GM12878 (cell line): ENCODE measurements at regions not wholly inside any gene's neighbourhood (a gene's known extent, or its start where the extent isn't known, plus 50 kb on each side); places are given as distances from the start of the nearest gene placed in this dataset.

Source experiments
- CEBPB ChIP-seq, 2 experiments: fragments of 150-350 bp in 1 of 2; IDR thresholded peaks; 2 replicates each; pipeline ENCODE4 v1.6.1; 2012 to 2014; ENCODE audit warnings: low read depth in 2 of 2, low read length in 2 of 2, borderline replicate concordance in 1 of 2, inconsistent platforms in 1 of 2
- EGR1 ChIP-seq, 2 experiments: IDR thresholded peaks; 1 replicate in 1 of 2; 2 replicates in 1 of 2; pipeline ENCODE4 v1.6.1; 2011 to 2012; ENCODE audit warnings: low read depth in 2 of 2, low read length in 2 of 2, borderline replicate concordance in 1 of 2, mild to moderate bottlenecking in 1 of 2, moderate library complexity in 1 of 2
- ELK1 ChIP-seq: IDR thresholded peaks from 2 replicates; pipeline ENCODE4 v1.6.1; 2012; ENCODE audit warnings: low read depth, low read length, improper control_type of control experiment
- KDM1A ChIP-seq: fragments of 200-600 bp; sonication (generic); IDR thresholded peaks from 2 replicates; pipeline ENCODE4 v1.6.1; 2016; ENCODE audit warnings: borderline replicate concordance
- MTA3 ChIP-seq: IDR thresholded peaks from 2 replicates; pipeline ENCODE4 v1.6.1; 2012; ENCODE audit warnings: low read length, inconsistent platforms, borderline replicate concordance
- POLR2AphosphoS2 ChIP-seq: IDR thresholded peaks from 2 replicates; pipeline ENCODE4 v1.6.1; 2011; ENCODE audit warnings: low read depth, mild to moderate bottlenecking, low read length, improper control_type of control experiment, moderate library complexity
- REST ChIP-seq: IDR thresholded peaks from 2 replicates; pipeline ENCODE4 v1.6.1; 2012; ENCODE audit warnings: mild to moderate bottlenecking, low read depth, low read length
- RUNX3 ChIP-seq: IDR thresholded peaks from 2 replicates; pipeline ENCODE4 v1.6.1; 2012; ENCODE audit warnings: low read length, inconsistent platforms
- SPI1 ChIP-seq: IDR thresholded peaks from 2 replicates; pipeline ENCODE4 v1.6.1; 2011; ENCODE audit warnings: low read depth, mild to moderate bottlenecking, low read length, moderate library complexity, borderline replicate concordance; ENCODE audit not compliant: insufficient read depth
- ZNF622 ChIP-seq: fragments of 450-650 bp; IDR thresholded peaks from 2 replicates; pipeline ENCODE4 v1.6.1; 2017; ENCODE audit warnings: mild to moderate bottlenecking, inconsistent platforms
- TF ChIP-seq, protein P1 (sequence below): fragments of 450-650 bp; IDR thresholded peaks from 2 replicates; pipeline ENCODE4 v1.6.1; 2018; ENCODE audit warnings: borderline replicate concordance, mild to moderate bottlenecking; ENCODE audit not compliant: partially characterized antibody
- TF ChIP-seq, protein P2 (sequence below): IDR thresholded peaks from 2 replicates; pipeline ENCODE4 v1.6.1; 2011; ENCODE audit warnings: mild to moderate bottlenecking, low read depth, low read length, moderate library complexity; ENCODE audit not compliant: insufficient replicate concordance
- TF ChIP-seq, protein P3 (sequence below): fragments of 450-650 bp; IDR thresholded peaks from 2 replicates; pipeline ENCODE4 v1.6.1; 2018; ENCODE audit warnings: mild to moderate bottlenecking, low read depth, moderate library complexity; ENCODE audit not compliant: partially characterized antibody
- TF ChIP-seq, protein P4 (sequence below): fragments of 450-650 bp; formaldehyde crosslinking; IDR thresholded peaks from 2 replicates; pipeline ENCODE4 v1.4.0; 2020; ENCODE audit warnings: mild to moderate bottlenecking, moderate library complexity

DNA sequence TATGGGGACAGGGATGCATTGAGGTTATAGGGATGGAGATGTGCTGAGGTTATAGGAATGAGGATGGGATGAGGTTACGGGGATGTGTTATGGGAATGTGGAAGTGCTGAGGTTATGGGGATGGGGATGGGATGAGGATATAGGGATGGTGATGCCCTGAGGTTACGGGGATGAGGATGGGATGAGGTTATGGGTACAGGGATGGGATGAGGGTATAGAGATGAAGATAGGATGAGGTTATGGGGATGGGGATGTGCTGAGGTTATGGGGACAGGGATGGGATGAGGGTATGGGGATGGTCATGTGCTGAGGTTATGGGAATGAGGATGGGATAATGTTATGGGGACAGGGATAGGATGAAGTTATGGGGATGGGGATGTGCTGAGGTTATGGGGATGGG lies 542.8 kb downstream of the CDH26 start (continued):
- TF ChIP-seq, protein P1, sequence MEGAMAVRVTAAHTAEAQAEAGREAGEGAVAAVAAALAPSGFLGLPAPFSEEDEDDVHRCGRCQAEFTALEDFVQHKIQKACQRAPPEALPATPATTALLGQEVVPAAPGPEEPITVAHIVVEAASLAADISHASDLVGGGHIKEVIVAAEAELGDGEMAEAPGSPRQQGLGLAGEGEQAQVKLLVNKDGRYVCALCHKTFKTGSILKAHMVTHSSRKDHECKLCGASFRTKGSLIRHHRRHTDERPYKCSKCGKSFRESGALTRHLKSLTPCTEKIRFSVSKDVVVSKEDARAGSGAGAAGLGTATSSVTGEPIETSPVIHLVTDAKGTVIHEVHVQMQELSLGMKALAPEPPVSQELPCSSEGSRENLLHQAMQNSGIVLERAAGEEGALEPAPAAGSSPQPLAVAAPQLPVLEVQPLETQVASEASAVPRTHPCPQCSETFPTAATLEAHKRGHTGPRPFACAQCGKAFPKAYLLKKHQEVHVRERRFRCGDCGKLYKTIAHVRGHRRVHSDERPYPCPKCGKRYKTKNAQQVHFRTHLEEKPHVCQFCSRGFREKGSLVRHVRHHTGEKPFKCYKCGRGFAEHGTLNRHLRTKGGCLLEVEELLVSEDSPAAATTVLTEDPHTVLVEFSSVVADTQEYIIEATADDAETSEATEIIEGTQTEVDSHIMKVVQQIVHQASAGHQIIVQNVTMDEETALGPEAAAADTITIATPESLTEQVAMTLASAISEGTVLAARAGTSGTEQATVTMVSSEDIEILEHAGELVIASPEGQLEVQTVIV: no peak
- no peak for TF ChIP-seq POLR2AphosphoS2
- TF ChIP-seq REST: no peak
- TF ChIP-seq ZNF622: no peak
- no peak for TF ChIP-seq MTA3
- TF ChIP-seq EGR1 (IDR thresholded peaks at IDR 0.05; ENCODE audit: borderline replicate concordance in 1 of 2, low read depth in 2 of 2, low read length in 2 of 2): no peak
- TF ChIP-seq SPI1: no peak
- TF ChIP-seq, protein P2, sequence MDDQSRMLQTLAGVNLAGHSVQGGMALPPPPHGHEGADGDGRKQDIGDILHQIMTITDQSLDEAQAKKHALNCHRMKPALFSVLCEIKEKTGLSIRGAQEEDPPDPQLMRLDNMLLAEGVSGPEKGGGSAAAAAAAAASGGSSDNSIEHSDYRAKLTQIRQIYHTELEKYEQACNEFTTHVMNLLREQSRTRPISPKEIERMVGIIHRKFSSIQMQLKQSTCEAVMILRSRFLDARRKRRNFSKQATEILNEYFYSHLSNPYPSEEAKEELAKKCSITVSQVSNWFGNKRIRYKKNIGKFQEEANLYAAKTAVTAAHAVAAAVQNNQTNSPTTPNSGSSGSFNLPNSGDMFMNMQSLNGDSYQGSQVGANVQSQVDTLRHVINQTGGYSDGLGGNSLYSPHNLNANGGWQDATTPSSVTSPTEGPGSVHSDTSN: no peak
- TF ChIP-seq ELK1: no peak
- no peak for TF ChIP-seq CEBPB (IDR thresholded peaks at IDR 0.05; ENCODE audit: borderline replicate concordance in 1 of 2, low read depth in 2 of 2, low read length in 2 of 2)
- no peak for TF ChIP-seq KDM1A
- TF ChIP-seq RUNX3: no peak
- TF ChIP-seq, protein P3, sequence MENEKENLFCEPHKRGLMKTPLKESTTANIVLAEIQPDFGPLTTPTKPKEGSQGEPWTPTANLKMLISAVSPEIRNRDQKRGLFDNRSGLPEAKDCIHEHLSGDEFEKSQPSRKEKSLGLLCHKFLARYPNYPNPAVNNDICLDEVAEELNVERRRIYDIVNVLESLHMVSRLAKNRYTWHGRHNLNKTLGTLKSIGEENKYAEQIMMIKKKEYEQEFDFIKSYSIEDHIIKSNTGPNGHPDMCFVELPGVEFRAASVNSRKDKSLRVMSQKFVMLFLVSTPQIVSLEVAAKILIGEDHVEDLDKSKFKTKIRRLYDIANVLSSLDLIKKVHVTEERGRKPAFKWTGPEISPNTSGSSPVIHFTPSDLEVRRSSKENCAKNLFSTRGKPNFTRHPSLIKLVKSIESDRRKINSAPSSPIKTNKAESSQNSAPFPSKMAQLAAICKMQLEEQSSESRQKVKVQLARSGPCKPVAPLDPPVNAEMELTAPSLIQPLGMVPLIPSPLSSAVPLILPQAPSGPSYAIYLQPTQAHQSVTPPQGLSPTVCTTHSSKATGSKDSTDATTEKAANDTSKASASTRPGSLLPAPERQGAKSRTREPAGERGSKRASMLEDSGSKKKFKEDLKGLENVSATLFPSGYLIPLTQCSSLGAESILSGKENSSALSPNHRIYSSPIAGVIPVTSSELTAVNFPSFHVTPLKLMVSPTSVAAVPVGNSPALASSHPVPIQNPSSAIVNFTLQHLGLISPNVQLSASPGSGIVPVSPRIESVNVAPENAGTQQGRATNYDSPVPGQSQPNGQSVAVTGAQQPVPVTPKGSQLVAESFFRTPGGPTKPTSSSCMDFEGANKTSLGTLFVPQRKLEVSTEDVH: no peak
- TF ChIP-seq, protein P4, sequence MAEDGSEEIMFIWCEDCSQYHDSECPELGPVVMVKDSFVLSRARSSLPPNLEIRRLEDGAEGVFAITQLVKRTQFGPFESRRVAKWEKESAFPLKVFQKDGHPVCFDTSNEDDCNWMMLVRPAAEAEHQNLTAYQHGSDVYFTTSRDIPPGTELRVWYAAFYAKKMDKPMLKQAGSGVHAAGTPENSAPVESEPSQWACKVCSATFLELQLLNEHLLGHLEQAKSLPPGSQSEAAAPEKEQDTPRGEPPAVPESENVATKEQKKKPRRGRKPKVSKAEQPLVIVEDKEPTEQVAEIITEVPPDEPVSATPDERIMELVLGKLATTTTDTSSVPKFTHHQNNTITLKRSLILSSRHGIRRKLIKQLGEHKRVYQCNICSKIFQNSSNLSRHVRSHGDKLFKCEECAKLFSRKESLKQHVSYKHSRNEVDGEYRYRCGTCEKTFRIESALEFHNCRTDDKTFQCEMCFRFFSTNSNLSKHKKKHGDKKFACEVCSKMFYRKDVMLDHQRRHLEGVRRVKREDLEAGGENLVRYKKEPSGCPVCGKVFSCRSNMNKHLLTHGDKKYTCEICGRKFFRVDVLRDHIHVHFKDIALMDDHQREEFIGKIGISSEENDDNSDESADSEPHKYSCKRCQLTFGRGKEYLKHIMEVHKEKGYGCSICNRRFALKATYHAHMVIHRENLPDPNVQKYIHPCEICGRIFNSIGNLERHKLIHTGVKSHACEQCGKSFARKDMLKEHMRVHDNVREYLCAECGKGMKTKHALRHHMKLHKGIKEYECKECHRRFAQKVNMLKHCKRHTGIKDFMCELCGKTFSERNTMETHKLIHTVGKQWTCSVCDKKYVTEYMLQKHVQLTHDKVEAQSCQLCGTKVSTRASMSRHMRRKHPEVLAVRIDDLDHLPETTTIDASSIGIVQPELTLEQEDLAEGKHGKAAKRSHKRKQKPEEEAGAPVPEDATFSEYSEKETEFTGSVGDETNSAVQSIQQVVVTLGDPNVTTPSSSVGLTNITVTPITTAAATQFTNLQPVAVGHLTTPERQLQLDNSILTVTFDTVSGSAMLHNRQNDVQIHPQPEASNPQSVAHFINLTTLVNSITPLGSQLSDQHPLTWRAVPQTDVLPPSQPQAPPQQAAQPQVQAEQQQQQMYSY: no peak
